ENCODE measurements at regions not wholly inside any gene's neighbourhood (a gene's known extent, or its start where the extent isn't known, plus 50 kb on each side); places are given as distances from the start of the nearest gene placed in this dataset.

- TF ChIP-seq EZH2 (IDR thresholded peaks at IDR 0.05; ENCODE audit: borderline replicate concordance, insufficient read depth, low read depth, low read length, poor library complexity, severe bottlenecking), result no peak
- no peak for TF ChIP-seq CTCF (IDR thresholded peaks at IDR 0.05)
Observed at GRCh38 chr13:47420020-47420419, 523.2 kb upstream of the HTR2A start.

Data from B cell (primary cell).